Peyer's patch (tissue), 4 donors: ENCODE measurements at regions not wholly inside any gene's neighbourhood (a gene's known extent, or its start where the extent isn't known, plus 50 kb on each side); places are given as distances from the start of the nearest gene placed in this dataset.

Source experiments
- POLR2A ChIP-seq, 2 donors: fragments of 450-650 bp; IDR thresholded peaks; one replicate each; pipeline ENCODE4 v1.5.1; 2017; ENCODE audit warnings: antibody characterized with exemption in 2 of 2, mild to moderate bottlenecking in 2 of 2, moderate library complexity in 2 of 2
- TF ChIP-seq, protein P1 (sequence below), 6 experiments: fragments of 450-650 bp in 4 of 6; fragments of 200-600 bp in 2 of 6; sonication (generic) in 1 of 6; IDR thresholded peaks; one replicate each; pipeline ENCODE4 v1.5.1; 2017 to 2019; ENCODE audit warnings: antibody characterized with exemption in 6 of 6, mild to moderate bottlenecking in 3 of 6, moderate library complexity in 1 of 6

GRCh38 chr1:55329091-55329490 is 113.9 kb upstream of the USP24 start:
- TF ChIP-seq, protein P1, sequence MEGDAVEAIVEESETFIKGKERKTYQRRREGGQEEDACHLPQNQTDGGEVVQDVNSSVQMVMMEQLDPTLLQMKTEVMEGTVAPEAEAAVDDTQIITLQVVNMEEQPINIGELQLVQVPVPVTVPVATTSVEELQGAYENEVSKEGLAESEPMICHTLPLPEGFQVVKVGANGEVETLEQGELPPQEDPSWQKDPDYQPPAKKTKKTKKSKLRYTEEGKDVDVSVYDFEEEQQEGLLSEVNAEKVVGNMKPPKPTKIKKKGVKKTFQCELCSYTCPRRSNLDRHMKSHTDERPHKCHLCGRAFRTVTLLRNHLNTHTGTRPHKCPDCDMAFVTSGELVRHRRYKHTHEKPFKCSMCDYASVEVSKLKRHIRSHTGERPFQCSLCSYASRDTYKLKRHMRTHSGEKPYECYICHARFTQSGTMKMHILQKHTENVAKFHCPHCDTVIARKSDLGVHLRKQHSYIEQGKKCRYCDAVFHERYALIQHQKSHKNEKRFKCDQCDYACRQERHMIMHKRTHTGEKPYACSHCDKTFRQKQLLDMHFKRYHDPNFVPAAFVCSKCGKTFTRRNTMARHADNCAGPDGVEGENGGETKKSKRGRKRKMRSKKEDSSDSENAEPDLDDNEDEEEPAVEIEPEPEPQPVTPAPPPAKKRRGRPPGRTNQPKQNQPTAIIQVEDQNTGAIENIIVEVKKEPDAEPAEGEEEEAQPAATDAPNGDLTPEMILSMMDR (IDR thresholded peaks at IDR 0.05): no peak
- no peak for TF ChIP-seq POLR2A (IDR thresholded peaks at IDR 0.05)
